ENCODE measurements at regions not wholly inside any gene's neighbourhood (a gene's known extent, or its start where the extent isn't known, plus 50 kb on each side); places are given as distances from the start of the nearest gene placed in this dataset.

- H3K9me3 Mint-ChIP-seq: peaks cover 4% of the 10 kb centered on the region
- H3K4me2 ChIP-seq: peak overlapping the region; percentile 33
- H3K9me3 ChIP-seq (ENCODE audit: low read depth): no peaks in the 10 kb centered on the region
- no peaks in the 10 kb centered on the region for H3K79me2 ChIP-seq (ENCODE audit: low read depth)
- peak overlapping the region; percentile 69 for H3K4me3 Mint-ChIP-seq
- peak overlapping the region; percentile 99 for H3K27ac Mint-ChIP-seq
- peaks cover 15% of the 10 kb centered on the region for H3K4me1 ChIP-seq
- H3K27me3 Mint-ChIP-seq (ENCODE audit: insufficient read depth, low read depth): peaks cover 8% of the 10 kb centered on the region
- no peaks in the 10 kb centered on the region for H3K27me3 ChIP-seq
- H3K27ac ChIP-seq: no peak overlapping the region
- DNase-seq (ENCODE audit: low spot score): no peak
- peak overlapping the region; percentile 30 for H2AFZ ChIP-seq (replicated peaks)
- no peaks in the 10 kb centered on the region for H3F3A ChIP-seq (ENCODE audit: low read depth)
- H3K36me3 Mint-ChIP-seq: no peaks in the 10 kb centered on the region
- H3K9ac ChIP-seq: no peak overlapping the region
- no peak overlapping the region for H3K4me3 ChIP-seq
- H3K4me1 Mint-ChIP-seq: peaks cover 34% of the 10 kb centered on the region
- H4K20me1 ChIP-seq (ENCODE audit: low read depth): no peaks in the 10 kb centered on the region
- H3K36me3 ChIP-seq: no peaks in the 10 kb centered on the region
- TF ChIP-seq CTCF (IDR thresholded peaks at IDR 0.05) (no peak), EZH2 (IDR thresholded peaks at IDR 0.05) (no peak), EZH2phosphoT487 (IDR thresholded peaks at IDR 0.05) (no peak)
Measured at GRCh38 chr6:11917951-11918738, 94.0 kb upstream of the HIVEP1 start.

GRCh38 chr6:11912420-11912819 is 99.7 kb upstream of the HIVEP1 start:
- H3K79me2 ChIP-seq (ENCODE audit: low read depth): no peaks in the 10 kb centered on the region
- DNase-seq (ENCODE audit: low spot score): no peak
- Mint-ChIP-seq H3K27me3 (ENCODE audit: insufficient read depth, low read depth) (no peaks in the 10 kb centered on the region), H3K4me3 (no peak overlapping the region), H3K9me3 (peaks cover 10% of the 10 kb centered on the region), H3K4me1 (no peaks in the 10 kb centered on the region), H3K36me3 (no peaks in the 10 kb centered on the region), H3K27ac (no peak overlapping the region)
- no peaks in the 10 kb centered on the region for H3K4me1 ChIP-seq
- H3K36me3 ChIP-seq: no peaks in the 10 kb centered on the region
- H3K4me2 ChIP-seq: no peak overlapping the region
- H3K27ac ChIP-seq: no peak overlapping the region
- no peak for TF ChIP-seq EZH2phosphoT487 (IDR thresholded peaks at IDR 0.05)
- TF ChIP-seq CTCF (IDR thresholded peaks at IDR 0.05): peak; percentile 20
- peaks cover 8% of the 10 kb centered on the region for H3K9me3 ChIP-seq (ENCODE audit: low read depth)
- no peaks in the 10 kb centered on the region for H4K20me1 ChIP-seq (ENCODE audit: low read depth)
- no peaks in the 10 kb centered on the region for H3K27me3 ChIP-seq
- H2AFZ ChIP-seq (replicated peaks): no peak overlapping the region
- no peaks in the 10 kb centered on the region for H3F3A ChIP-seq (ENCODE audit: low read depth)
- no peak overlapping the region for H3K9ac ChIP-seq
- H3K4me3 ChIP-seq: no peak overlapping the region

- Histone ChIP-seq H2AFZ (replicated peaks) (no peak overlapping the region), H3F3A (ENCODE audit: low read depth) (no peaks in the 10 kb centered on the region), H3K79me2 (ENCODE audit: low read depth) (no peaks in the 10 kb centered on the region), H3K9me3 (ENCODE audit: low read depth) (peaks cover 8% of the 10 kb centered on the region), H3K27me3 (no peaks in the 10 kb centered on the region), H3K9ac (no peak overlapping the region), H3K36me3 (no peaks in the 10 kb centered on the region), H3K4me2 (no peak overlapping the region), H4K20me1 (ENCODE audit: low read depth) (no peaks in the 10 kb centered on the region), H3K27ac (no peak overlapping the region), H3K4me1 (no peaks in the 10 kb centered on the region), H3K4me3 (no peak overlapping the region)
- no peak for DNase-seq (ENCODE audit: low spot score)
- Mint-ChIP-seq H3K27ac (no peak overlapping the region), H3K9me3 (peaks cover 11% of the 10 kb centered on the region), H3K27me3 (ENCODE audit: insufficient read depth, low read depth) (no peaks in the 10 kb centered on the region), H3K36me3 (no peaks in the 10 kb centered on the region), H3K4me3 (no peak overlapping the region), H3K4me1 (no peaks in the 10 kb centered on the region)
- TF ChIP-seq EZH2 (IDR thresholded peaks at IDR 0.05) (no peak), CTCF (IDR thresholded peaks at IDR 0.05) (no peak), EZH2phosphoT487 (IDR thresholded peaks at IDR 0.05) (no peak)
Measured at GRCh38 chr6:11911538-11911937, 100.6 kb upstream of the HIVEP1 start.

Data from neural progenitor cell (in vitro differentiated cells).